NCI-H1105 (cell line): ENCODE measurements at regions not wholly inside any gene's neighbourhood (a gene's known extent, or its start where the extent isn't known, plus 50 kb on each side); places are given as distances from the start of the nearest gene placed in this dataset.

Source experiments
- DNase-seq: peaks from one replicate; lab custom pipeline; 2025; lab: John Stamatoyannopoulos, UW

GRCh38 chr9:129472651-129473102, 148.2 kb downstream of the C9orf50 start:
- no peak for DNase-seq

GRCh38 chr9:129471201-129472019, 149.5 kb downstream of the C9orf50 start:
- DNase-seq, result no peak

- no peak for DNase-seq
These were observed 150.9 kb downstream of the C9orf50 start for GRCh38 chr9:129469988-129470316.

- no peak for DNase-seq
These were observed 151.5 kb downstream of the C9orf50 start for GRCh38 chr9:129469188-129469987.

- DNase-seq, result no peak
These were observed 152.9 kb downstream of the C9orf50 start for GRCh38 chr9:129467739-129468666.

GRCh38 chr9:129467004-129467588, 153.8 kb downstream of the C9orf50 start:
- no peak for DNase-seq

GRCh38 chr9:129465834-129466535, 154.9 kb downstream of the C9orf50 start:
- DNase-seq, result no peak

- DNase-seq, result no peak
These were observed 155.7 kb downstream of the C9orf50 start for GRCh38 chr9:129464972-129465833.

- DNase-seq, result no peak
These were observed 156.9 kb downstream of the C9orf50 start for GRCh38 chr9:129463994-129464393.

- no peak for DNase-seq
These were observed 157.4 kb downstream of the C9orf50 start for GRCh38 chr9:129463477-129463876.

GRCh38 chr9:129462360-129462759, 158.5 kb downstream of the C9orf50 start:
- DNase-seq, result no peak

GRCh38 chr9:129460323-129461261, 160.3 kb downstream of the C9orf50 start:
- peak; percentile 93 for DNase-seq

- no peak for DNase-seq
These were observed 161.2 kb downstream of the C9orf50 start for GRCh38 chr9:129459547-129460322.

GRCh38 chr9:129458663-129459546, 162.0 kb downstream of the C9orf50 start:
- DNase-seq, result peak; percentile 48

- DNase-seq, result no peak
These were observed 162.7 kb downstream of the C9orf50 start for GRCh38 chr9:129458155-129458661.

GRCh38 chr9:129457325-129457779, 163.5 kb downstream of the C9orf50 start:
- no peak for DNase-seq
